ENCODE measurements at regions not wholly inside any gene's neighbourhood (a gene's known extent, or its start where the extent isn't known, plus 50 kb on each side); places are given as distances from the start of the nearest gene placed in this dataset.

GRCh38 chr4:61079976-61080375 is 120.2 kb upstream of the ADGRL3 start:
- no peak for DNase-seq

- DNase-seq = no peak
These were observed 114.6 kb upstream of the ADGRL3 start for GRCh38 chr4:61085534-61085933.

DNA sequence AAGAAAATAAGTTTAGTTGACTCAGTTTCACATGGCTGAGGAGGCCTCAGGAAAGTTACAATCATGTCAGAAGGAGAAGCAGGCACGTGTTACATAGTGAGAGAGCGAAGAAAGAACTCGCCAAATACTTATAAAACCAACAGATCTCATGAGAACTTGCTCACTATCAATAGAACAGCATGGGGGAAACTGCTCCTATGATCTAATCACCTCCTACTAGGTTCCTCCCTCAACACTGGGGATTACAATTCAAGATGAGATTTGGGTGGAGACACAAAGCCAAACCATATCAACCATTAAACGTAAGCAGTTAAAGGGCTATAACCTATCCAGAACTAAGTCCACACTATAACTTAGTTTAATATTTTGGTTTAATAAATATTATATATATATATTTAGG is 113.8 kb upstream of the ADGRL3 start:
- no peak for DNase-seq

GRCh38 chr4:61086979-61087378 is 113.1 kb upstream of the ADGRL3 start:
- DNase-seq = no peak

DNA sequence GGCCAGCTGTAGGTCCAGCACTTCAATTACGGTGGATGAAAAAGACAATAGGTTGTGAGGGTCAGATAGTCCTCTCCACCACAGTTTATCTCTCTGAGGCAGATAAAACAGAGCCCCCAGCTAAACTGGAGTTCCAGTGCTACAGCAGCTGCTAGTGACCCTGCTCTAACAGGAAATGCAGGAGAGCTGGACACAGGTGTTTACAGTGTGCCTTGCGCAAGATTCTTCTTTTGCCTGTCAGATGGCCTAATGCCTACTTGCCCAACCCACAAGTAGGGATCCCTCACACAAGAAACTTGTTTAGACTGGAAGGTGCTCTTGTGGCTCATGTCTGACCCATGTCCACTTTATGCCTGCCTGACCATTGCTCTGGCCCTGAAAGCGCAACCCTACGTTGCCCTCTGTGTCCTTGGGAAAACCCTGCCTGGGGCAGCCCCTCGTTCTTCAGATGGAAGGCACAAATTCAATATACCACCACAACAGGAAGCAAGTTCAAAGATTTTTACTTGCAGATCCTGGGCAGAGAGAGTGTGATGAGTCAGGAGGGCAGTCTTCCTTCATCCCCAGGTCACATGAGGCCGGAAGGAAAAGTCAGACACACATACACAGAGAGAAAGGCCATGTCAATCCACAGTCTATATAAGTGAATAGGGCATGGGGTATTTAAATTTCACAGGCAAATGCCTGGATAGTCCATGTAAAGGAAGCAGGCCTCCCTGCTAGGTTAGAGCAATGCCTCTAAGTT is 105.1 kb upstream of the ADGRL3 start:
- DNase-seq = no peak

GRCh38 chr4:61128682-61129081 is 71.4 kb upstream of the ADGRL3 start:
- no peak for DNase-seq

DNA sequence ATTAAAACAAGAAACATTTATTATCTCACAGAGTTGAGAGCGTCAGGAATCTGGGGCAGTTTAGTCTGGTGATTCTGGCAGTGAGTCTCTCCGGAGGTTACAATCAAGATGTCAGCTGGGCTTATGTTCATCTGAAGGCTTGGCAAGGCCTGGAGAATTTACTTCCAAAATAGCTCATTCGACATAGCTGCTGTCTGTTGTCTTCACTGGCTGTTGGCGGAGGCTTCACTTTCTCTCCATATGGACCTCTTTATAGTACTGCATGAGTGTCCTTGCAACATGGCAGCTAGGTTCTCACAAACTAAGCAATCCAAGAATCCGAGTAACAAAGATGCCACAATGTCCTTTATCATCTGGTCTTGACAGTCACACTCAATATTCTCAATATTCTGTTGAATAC is 70.2 kb upstream of the ADGRL3 start:
- no peak for DNase-seq

- no peak for DNase-seq
These were observed 56.7 kb upstream of the ADGRL3 start for GRCh38 chr4:61143461-61143860.

GRCh38 chr4:61149278-61149677 is 50.8 kb upstream of the ADGRL3 start:
- no peak for DNase-seq

Measured in DMS153 (cell line).